ENCODE measurements at regions not wholly inside any gene's neighbourhood (a gene's known extent, or its start where the extent isn't known, plus 50 kb on each side); places are given as distances from the start of the nearest gene placed in this dataset.

DNA sequence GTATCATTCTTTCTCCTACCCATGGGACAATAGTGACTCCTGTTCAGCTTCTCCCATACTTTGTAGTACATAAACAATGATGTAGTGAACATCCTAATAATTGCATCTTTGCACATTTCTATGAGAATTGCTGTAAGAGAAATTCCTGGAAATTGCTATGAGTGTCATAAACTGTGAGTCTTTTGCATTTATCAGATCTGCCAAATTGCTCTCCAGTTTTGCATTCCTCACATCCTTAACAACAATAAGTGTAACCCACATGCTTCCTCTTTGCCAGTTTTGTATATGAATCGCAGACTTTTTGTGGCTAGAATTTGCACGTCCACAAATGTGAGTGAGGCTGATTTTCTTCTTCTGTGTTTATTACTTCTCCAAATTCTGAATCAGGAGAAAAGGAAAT is 124.0 kb upstream of the TBX5 start:
- in situ Hi-C loops (cut with MboI): no loop called here
- DNase-seq (ENCODE audit: extremely low read depth in 1 of 4, low spot score in 3 of 4): no peak
- POLR2A ChIA-PET: no interaction called here
- no peak for FAIRE-seq
- Histone ChIP-seq H3K4me2 (ENCODE audit: insufficient read depth, low read length) (no peak overlapping the region), H4K20me1 (replicated peaks; ENCODE audit: control insufficient read depth, insufficient read depth, low read length) (no peaks in the 10 kb centered on the region), H3K27ac (ENCODE audit: extremely low read depth, low read depth, low read length) (no peak overlapping the region), H3K9me1 (ENCODE audit: control insufficient read depth, insufficient read depth, low read length) (no peaks in the 10 kb centered on the region), H3K27me3 (ENCODE audit: control insufficient read depth in 2 of 2, insufficient read depth in 2 of 2, low read length in 2 of 2) (no peaks in the 10 kb centered on the region; a peak in 1 of 5 replicates), H3K9ac (ENCODE audit: insufficient read depth in 1 of 2, low read depth in 2 of 2, low read length in 2 of 2) (no peak overlapping the region), H3K9me3 (replicated peaks; ENCODE audit: control insufficient read depth, insufficient read depth, low read depth, low read length) (no peaks in the 10 kb centered on the region), H2AFZ (ENCODE audit: low read depth, low read length) (no peak overlapping the region), H3K4me1 (replicated peaks in 1 of 2; ENCODE audit: control insufficient read depth in 2 of 2, insufficient read depth in 2 of 2, low read length in 2 of 2) (no peaks in the 10 kb centered on the region), H3K36me3 (ENCODE audit: control insufficient read depth, insufficient read depth, low read length) (no peaks in the 10 kb centered on the region), H3K79me2 (ENCODE audit: control insufficient read depth, insufficient read depth, low read length) (no peaks in the 10 kb centered on the region), H3K4me3 (no peak overlapping the region)
- TF ChIP-seq MCM3 (IDR thresholded peaks at IDR 0.05) (no peak), GTF2A2 (tag; IDR thresholded peaks at IDR 0.05) (no peak), ARID1B (IDR thresholded peaks at IDR 0.05) (no peak), FOXP1 (CRISPR knock-in tag; IDR thresholded peaks at IDR 0.05) (no peak)
- TF ChIP-seq, protein P1, sequence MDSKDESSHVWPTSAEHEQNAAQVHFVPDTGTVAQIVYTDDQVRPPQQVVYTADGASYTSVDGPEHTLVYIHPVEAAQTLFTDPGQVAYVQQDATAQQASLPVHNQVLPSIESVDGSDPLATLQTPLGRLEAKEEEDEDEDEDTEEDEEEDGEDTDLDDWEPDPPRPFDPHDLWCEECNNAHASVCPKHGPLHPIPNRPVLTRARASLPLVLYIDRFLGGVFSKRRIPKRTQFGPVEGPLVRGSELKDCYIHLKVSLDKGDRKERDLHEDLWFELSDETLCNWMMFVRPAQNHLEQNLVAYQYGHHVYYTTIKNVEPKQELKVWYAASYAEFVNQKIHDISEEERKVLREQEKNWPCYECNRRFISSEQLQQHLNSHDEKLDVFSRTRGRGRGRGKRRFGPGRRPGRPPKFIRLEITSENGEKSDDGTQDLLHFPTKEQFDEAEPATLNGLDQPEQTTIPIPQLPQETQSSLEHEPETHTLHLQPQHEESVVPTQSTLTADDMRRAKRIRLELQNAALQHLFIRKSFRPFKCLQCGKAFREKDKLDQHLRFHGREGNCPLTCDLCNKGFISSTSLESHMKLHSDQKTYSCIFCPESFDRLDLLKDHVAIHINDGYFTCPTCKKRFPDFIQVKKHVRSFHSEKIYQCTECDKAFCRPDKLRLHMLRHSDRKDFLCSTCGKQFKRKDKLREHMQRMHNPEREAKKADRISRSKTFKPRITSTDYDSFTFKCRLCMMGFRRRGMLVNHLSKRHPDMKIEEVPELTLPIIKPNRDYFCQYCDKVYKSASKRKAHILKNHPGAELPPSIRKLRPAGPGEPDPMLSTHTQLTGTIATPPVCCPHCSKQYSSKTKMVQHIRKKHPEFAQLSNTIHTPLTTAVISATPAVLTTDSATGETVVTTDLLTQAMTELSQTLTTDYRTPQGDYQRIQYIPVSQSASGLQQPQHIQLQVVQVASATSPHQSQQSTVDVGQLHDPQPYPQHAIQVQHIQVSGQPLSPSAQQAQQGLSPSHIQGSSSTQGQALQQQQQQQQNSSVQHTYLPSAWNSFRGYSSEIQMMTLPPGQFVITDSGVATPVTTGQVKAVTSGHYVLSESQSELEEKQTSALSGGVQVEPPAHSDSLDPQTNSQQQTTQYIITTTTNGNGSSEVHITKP (IDR thresholded peaks at IDR 0.05; ENCODE audit: partially characterized antibody): no peak
- TF ChIP-seq, protein P2, sequence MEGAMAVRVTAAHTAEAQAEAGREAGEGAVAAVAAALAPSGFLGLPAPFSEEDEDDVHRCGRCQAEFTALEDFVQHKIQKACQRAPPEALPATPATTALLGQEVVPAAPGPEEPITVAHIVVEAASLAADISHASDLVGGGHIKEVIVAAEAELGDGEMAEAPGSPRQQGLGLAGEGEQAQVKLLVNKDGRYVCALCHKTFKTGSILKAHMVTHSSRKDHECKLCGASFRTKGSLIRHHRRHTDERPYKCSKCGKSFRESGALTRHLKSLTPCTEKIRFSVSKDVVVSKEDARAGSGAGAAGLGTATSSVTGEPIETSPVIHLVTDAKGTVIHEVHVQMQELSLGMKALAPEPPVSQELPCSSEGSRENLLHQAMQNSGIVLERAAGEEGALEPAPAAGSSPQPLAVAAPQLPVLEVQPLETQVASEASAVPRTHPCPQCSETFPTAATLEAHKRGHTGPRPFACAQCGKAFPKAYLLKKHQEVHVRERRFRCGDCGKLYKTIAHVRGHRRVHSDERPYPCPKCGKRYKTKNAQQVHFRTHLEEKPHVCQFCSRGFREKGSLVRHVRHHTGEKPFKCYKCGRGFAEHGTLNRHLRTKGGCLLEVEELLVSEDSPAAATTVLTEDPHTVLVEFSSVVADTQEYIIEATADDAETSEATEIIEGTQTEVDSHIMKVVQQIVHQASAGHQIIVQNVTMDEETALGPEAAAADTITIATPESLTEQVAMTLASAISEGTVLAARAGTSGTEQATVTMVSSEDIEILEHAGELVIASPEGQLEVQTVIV (CRISPR knock-in tag; IDR thresholded peaks at IDR 0.05; ENCODE audit: borderline replicate concordance): no peak
- CTCF ChIA-PET (ENCODE audit: low intra/inter-chr PET ratio): no interaction called here
- 0% methylated on average over 2 of the region's 2 CpGs for WGBS (ENCODE audit: insufficient coverage, low coverage, missing lambda C conversion rate)
- intact Hi-C loops (cut with micrococcal nuclease): no loop called here
- no peak for ATAC-seq
- no TSS peak for BruUV-seq (replicated peaks)

All from K562 (cell line).